ENCODE measurements at regions not wholly inside any gene's neighbourhood (a gene's known extent, or its start where the extent isn't known, plus 50 kb on each side); places are given as distances from the start of the nearest gene placed in this dataset.

GRCh38 chr3:151625586-151625985, 108.1 kb upstream of the AADACL2 start (continued):
- TF ChIP-seq CHD7 (IDR thresholded peaks at IDR 0.05; ENCODE audit: insufficient replicate concordance, low read length) (no peak), CEBPB (IDR thresholded peaks at IDR 0.05; ENCODE audit: low read depth, low read length) (no peak)
